HEK293 (cell line): ENCODE measurements at regions not wholly inside any gene's neighbourhood (a gene's known extent, or its start where the extent isn't known, plus 50 kb on each side); places are given as distances from the start of the nearest gene placed in this dataset.

Source experiments
- CTCF ChIP-seq: fragments of 450-650 bp; formaldehyde crosslinking; IDR thresholded peaks from 2 replicates; pipeline ENCODE4 v1.5.1; 2016; ENCODE audit warnings: missing biosample characterization, missing genetic modification characterization
- YY1 ChIP-seq: fragments of 450-650 bp; formaldehyde crosslinking; IDR thresholded peaks from 2 replicates; pipeline ENCODE4 v1.5.1; 2018; ENCODE audit warnings: missing biosample characterization, missing genetic modification characterization

- TF ChIP-seq YY1 (tag by site-specific recombination) (no peak), CTCF (tag by site-specific recombination) (no peak)
Observed at GRCh38 chr20:21609221-21609620, 95.4 kb upstream of the NKX2-2 start.
